Ishikawa (cell line): ENCODE measurements at regions not wholly inside any gene's neighbourhood (a gene's known extent, or its start where the extent isn't known, plus 50 kb on each side); places are given as distances from the start of the nearest gene placed in this dataset.

ENCODE experiments used
- FOXM1 ChIP-seq: IDR thresholded peaks from 2 replicates; pipeline ENCODE4 v1.6.1; 2012; ENCODE audit warnings: low read depth, borderline replicate concordance
- TEAD4 ChIP-seq: IDR thresholded peaks from 2 replicates; pipeline ENCODE4 v1.6.1; 2012
- TF ChIP-seq, protein P1 (sequence below): IDR thresholded peaks from 2 replicates; pipeline ENCODE4 v1.6.1; 2012
- TF ChIP-seq, protein P2 (sequence below): IDR thresholded peaks from 2 replicates; pipeline ENCODE4 v1.6.1; 2012

DNA sequence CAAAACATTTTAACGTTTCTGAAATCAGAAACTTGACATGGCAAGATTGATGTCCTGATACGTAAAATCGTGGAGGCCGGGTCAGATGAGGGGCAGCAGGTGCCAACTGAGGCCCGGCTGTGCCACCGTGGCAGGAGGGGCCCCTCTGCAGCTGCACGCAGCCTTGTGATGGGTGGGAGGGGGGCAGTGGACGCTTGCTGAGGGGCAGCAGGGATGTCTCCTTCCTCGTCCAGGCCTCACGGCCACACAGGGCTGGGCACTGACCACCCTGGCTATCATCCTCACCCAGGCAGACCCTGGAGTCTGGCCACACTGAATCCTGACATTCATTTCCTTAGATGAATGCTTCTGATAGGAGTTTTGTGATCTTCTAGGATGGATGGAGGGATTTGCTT, 114.7 kb downstream of the ERMARD start:
- TF ChIP-seq FOXM1 (no peak), TEAD4 (no peak)
- TF ChIP-seq, protein P1, sequence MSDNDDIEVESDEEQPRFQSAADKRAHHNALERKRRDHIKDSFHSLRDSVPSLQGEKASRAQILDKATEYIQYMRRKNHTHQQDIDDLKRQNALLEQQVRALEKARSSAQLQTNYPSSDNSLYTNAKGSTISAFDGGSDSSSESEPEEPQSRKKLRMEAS = no peak
- TF ChIP-seq, protein P2, sequence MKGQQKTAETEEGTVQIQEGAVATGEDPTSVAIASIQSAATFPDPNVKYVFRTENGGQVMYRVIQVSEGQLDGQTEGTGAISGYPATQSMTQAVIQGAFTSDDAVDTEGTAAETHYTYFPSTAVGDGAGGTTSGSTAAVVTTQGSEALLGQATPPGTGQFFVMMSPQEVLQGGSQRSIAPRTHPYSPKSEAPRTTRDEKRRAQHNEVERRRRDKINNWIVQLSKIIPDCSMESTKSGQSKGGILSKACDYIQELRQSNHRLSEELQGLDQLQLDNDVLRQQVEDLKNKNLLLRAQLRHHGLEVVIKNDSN = no peak
